GM06990 (cell line): ENCODE measurements at regions not wholly inside any gene's neighbourhood (a gene's known extent, or its start where the extent isn't known, plus 50 kb on each side); places are given as distances from the start of the nearest gene placed in this dataset.

ENCODE experiments used
- DNase-seq: peaks from one replicate; pipeline ENCODE4 v3.0.0-alpha.2; 2011; ENCODE audit not compliant: insufficient read length; ENCODE audit errors: extremely low read depth
- H3K27me3 ChIP-seq: replicated peaks from 2 replicates; pipeline ENCODE4 v1.6.0; 2011; ENCODE audit warnings: low read length; ENCODE audit not compliant: control insufficient read depth, insufficient read depth
- H3K36me3 ChIP-seq: 2 replicates; pipeline ENCODE4 v1.5.1; 2011; ENCODE audit warnings: low read length; ENCODE audit not compliant: control insufficient read depth, insufficient read depth
- H3K4me3 ChIP-seq: replicated peaks from 2 replicates; pipeline ENCODE4 v1.5.1; 2011; ENCODE audit warnings: low read depth, mild to moderate bottlenecking, control low read depth, low read length
- CTCF ChIP-seq: IDR thresholded peaks from 2 replicates; pipeline ENCODE4 v1.5.1; 2011; ENCODE audit warnings: low read length, control low read depth, mild to moderate bottlenecking, inconsistent platforms; ENCODE audit not compliant: insufficient read depth, poor library complexity, severe bottlenecking

GRCh38 chrX:122833230-122833629 is 350.8 kb upstream of the GRIA3 start:
- no peak for TF ChIP-seq CTCF
- H3K36me3 ChIP-seq, result no peaks in the 10 kb centered on the region
- DNase-seq, result no peak
- no peaks in the 10 kb centered on the region for H3K27me3 ChIP-seq
- no peak overlapping the region for H3K4me3 ChIP-seq

GRCh38 chrX:122835886-122836285 is 348.2 kb upstream of the GRIA3 start:
- no peak for TF ChIP-seq CTCF
- DNase-seq, result no peak
- no peaks in the 10 kb centered on the region for H3K27me3 ChIP-seq

GRCh38 chrX:122850326-122850725 is 333.8 kb upstream of the GRIA3 start:
- Histone ChIP-seq H3K27me3 (no peaks in the 10 kb centered on the region), H3K36me3 (no peaks in the 10 kb centered on the region), H3K4me3 (no peak overlapping the region)
- no peak for DNase-seq
- TF ChIP-seq CTCF, result no peak

More at GRCh38 chrX:122835886-122836285, 348.2 kb upstream of the GRIA3 start:
- Histone ChIP-seq H3K4me3 (no peak overlapping the region), H3K36me3 (no peaks in the 10 kb centered on the region)

- no peak for TF ChIP-seq CTCF
- no peaks in the 10 kb centered on the region for H3K27me3 ChIP-seq
- H3K4me3 ChIP-seq, result no peak overlapping the region
- H3K36me3 ChIP-seq, result no peaks in the 10 kb centered on the region
- DNase-seq, result no peak
Measured at GRCh38 chrX:122856205-122856604, 327.9 kb upstream of the GRIA3 start.

- Histone ChIP-seq H3K27me3 (no peaks in the 10 kb centered on the region), H3K36me3 (no peaks in the 10 kb centered on the region), H3K4me3 (no peak overlapping the region)
- no peak for TF ChIP-seq CTCF
- DNase-seq, result no peak
Measured at GRCh38 chrX:122857734-122858133, 326.3 kb upstream of the GRIA3 start.

- Histone ChIP-seq H3K27me3 (no peaks in the 10 kb centered on the region), H3K4me3 (no peak overlapping the region), H3K36me3 (no peaks in the 10 kb centered on the region)
- no peak for TF ChIP-seq CTCF
- DNase-seq, result no peak
Measured at GRCh38 chrX:122863067-122863466, 321.0 kb upstream of the GRIA3 start.
